Kidney (tissue), 13 donors: ENCODE measurements at regions not wholly inside any gene's neighbourhood (a gene's known extent, or its start where the extent isn't known, plus 50 kb on each side); places are given as distances from the start of the nearest gene placed in this dataset.

Experiments used
- DNase-seq, 5 donors: peaks; one replicate each; pipeline ENCODE4 v3.0.0-alpha.2; 2013 to 2020
- FAIRE-seq: peaks from 2 replicates; lab custom pipeline; 2012; peaks lifted over from hg19 to GRCh38; lab: Jason Lieb, UNC
- H3K27ac ChIP-seq, 2 donors: one replicate each; pipeline ENCODE4 v1.7.0; 2013; ENCODE audit warnings: low read depth in 2 of 2, low read length in 2 of 2, inconsistent platforms in 1 of 2
- H3K27me3 ChIP-seq: one replicate; pipeline ENCODE4 v1.7.1; 2013; ENCODE audit warnings: low read length, inconsistent platforms; ENCODE audit not compliant: control insufficient read depth, insufficient read depth
- H3K36me3 ChIP-seq, 3 donors: one replicate each; pipeline versions ENCODE4 v1.7.0 to v1.7.1; 2013; ENCODE audit warnings: low read length in 3 of 3, control low read depth in 1 of 3, inconsistent platforms in 1 of 3; ENCODE audit not compliant: insufficient read depth in 3 of 3, control insufficient read depth in 2 of 3
- H3K4me1 ChIP-seq, 3 donors: one replicate each; pipeline versions ENCODE4 v1.7.0 to v1.7.1; 2013; ENCODE audit warnings: low read length in 3 of 3, inconsistent platforms in 1 of 3, low read depth in 1 of 3; ENCODE audit not compliant: control insufficient read depth in 2 of 3, insufficient read depth in 2 of 3
- H3K4me3 ChIP-seq, 3 donors: one replicate each; pipeline versions ENCODE4 v1.7.0 to v1.8.1; 2013; ENCODE audit warnings: low read length in 3 of 3, control low read depth in 1 of 3, inconsistent platforms in 1 of 3
- H3K9ac ChIP-seq, 3 donors: one replicate each; pipeline versions ENCODE4 v1.7.0 to v1.7.1; 2013; ENCODE audit warnings: low read length in 3 of 3, control low read depth in 1 of 3, inconsistent platforms in 1 of 3
- H3K9me3 ChIP-seq, 3 donors: one replicate each; pipeline versions ENCODE4 v1.7.0 to v1.7.1; 2013; ENCODE audit warnings: low read length in 3 of 3, control low read depth in 1 of 3, inconsistent platforms in 1 of 3; ENCODE audit not compliant: control insufficient read depth in 2 of 3, insufficient read depth in 1 of 3
- intact Hi-C: fragments of 100-400 bp; cut with DNase I; formaldehyde crosslinking; loops from one replicate; pipeline ENCODE4 v1.11.1; 2022
- TF ChIP-seq, protein P1 (sequence below): IDR thresholded peaks from 3 replicates; pipeline ENCODE4 v1.5.1; 2012; ENCODE audit warnings: mild to moderate bottlenecking, moderate library complexity, borderline replicate concordance; ENCODE audit not compliant: insufficient read depth; ENCODE audit errors: extremely low read depth
- donor health status: control.
- donor health status: control.
- donor health status: control.
- donor health status: control.
- donor health status: control.
- donor health status: DM: yes; HTN: yes; CAD: no.
- donor health status: Normal renal cell carcinoma (clear cell type).

DNA sequence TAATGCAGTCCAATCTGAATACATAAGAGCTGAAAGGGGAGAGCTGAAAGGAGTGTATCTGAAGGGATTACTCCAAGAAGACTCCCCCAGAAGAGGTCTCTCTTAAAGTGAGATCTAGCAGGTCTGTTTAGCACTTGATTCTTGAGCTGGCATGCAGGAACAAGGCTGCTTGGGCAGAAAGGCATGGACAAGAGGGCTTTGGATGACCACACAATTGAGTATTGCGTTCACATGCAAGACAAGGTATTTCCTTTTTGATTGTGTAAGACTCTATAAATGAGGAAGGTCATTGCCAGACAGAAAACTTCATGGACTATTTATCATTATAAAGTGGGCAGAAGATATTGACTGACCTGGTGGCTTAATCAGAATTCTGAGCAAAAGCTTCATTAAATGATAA is 145.5 kb upstream of the AFF2 start:
- H3K36me3 ChIP-seq, result no peaks in the 10 kb centered on the region
- H3K4me1 ChIP-seq, result no peaks in the 10 kb centered on the region
- H3K27me3 ChIP-seq, result no peaks in the 10 kb centered on the region
- FAIRE-seq (no peak), DNase-seq (no peak)
- TF ChIP-seq, protein P1, sequence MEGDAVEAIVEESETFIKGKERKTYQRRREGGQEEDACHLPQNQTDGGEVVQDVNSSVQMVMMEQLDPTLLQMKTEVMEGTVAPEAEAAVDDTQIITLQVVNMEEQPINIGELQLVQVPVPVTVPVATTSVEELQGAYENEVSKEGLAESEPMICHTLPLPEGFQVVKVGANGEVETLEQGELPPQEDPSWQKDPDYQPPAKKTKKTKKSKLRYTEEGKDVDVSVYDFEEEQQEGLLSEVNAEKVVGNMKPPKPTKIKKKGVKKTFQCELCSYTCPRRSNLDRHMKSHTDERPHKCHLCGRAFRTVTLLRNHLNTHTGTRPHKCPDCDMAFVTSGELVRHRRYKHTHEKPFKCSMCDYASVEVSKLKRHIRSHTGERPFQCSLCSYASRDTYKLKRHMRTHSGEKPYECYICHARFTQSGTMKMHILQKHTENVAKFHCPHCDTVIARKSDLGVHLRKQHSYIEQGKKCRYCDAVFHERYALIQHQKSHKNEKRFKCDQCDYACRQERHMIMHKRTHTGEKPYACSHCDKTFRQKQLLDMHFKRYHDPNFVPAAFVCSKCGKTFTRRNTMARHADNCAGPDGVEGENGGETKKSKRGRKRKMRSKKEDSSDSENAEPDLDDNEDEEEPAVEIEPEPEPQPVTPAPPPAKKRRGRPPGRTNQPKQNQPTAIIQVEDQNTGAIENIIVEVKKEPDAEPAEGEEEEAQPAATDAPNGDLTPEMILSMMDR, result no peak
- no peaks in the 10 kb centered on the region for H3K9me3 ChIP-seq
- H3K4me3 ChIP-seq, result no peak overlapping the region
- H3K27ac ChIP-seq, result no peak overlapping the region
- intact Hi-C loops, result no loop called here
- H3K9ac ChIP-seq, result no peak overlapping the region

- DNase-seq (no peak), FAIRE-seq (no peak)
- H3K9ac ChIP-seq, result no peak overlapping the region
- H3K9me3 ChIP-seq, result no peaks in the 10 kb centered on the region
- no peak overlapping the region for H3K27ac ChIP-seq
- no peaks in the 10 kb centered on the region for H3K36me3 ChIP-seq
- H3K4me1 ChIP-seq, result no peaks in the 10 kb centered on the region
- no peak overlapping the region for H3K4me3 ChIP-seq
- TF ChIP-seq, protein P1, result no peak
- intact Hi-C loops, result no loop called here
- H3K27me3 ChIP-seq, result no peaks in the 10 kb centered on the region
These were observed 138.8 kb upstream of the AFF2 start for GRCh38 chrX:148361641-148362040.

GRCh38 chrX:148363471-148364235 is 136.8 kb upstream of the AFF2 start:
- Histone ChIP-seq H3K36me3 (no peaks in the 10 kb centered on the region), H3K9me3 (no peaks in the 10 kb centered on the region), H3K27ac (no peak overlapping the region), H3K27me3 (no peaks in the 10 kb centered on the region), H3K4me1 (no peaks in the 10 kb centered on the region), H3K4me3 (no peak overlapping the region), H3K9ac (no peak overlapping the region)
- TF ChIP-seq, protein P1, result no peak
- intact Hi-C loops, result no loop called here
- no peak for DNase-seq
- no peak for FAIRE-seq
